Body of pancreas (tissue), 4 donors: ENCODE measurements at regions not wholly inside any gene's neighbourhood (a gene's known extent, or its start where the extent isn't known, plus 50 kb on each side); places are given as distances from the start of the nearest gene placed in this dataset.

Experiments
- POLR2A ChIP-seq, 3 donors: fragments of 450-650 bp; IDR thresholded peaks; one replicate each; pipeline ENCODE4 v1.6.1; 2016; ENCODE audit warnings: antibody characterized with exemption in 3 of 3, mild to moderate bottlenecking in 2 of 3
- TF ChIP-seq, protein P1 (sequence below), 7 experiments: fragments of 450-650 bp in 4 of 7; fragments of 200-600 bp in 3 of 7; sonication (generic) in 3 of 7; IDR thresholded peaks; one replicate each; pipeline ENCODE4 v1.5.1; 2016 to 2019; ENCODE audit warnings: antibody characterized with exemption in 7 of 7

DNA sequence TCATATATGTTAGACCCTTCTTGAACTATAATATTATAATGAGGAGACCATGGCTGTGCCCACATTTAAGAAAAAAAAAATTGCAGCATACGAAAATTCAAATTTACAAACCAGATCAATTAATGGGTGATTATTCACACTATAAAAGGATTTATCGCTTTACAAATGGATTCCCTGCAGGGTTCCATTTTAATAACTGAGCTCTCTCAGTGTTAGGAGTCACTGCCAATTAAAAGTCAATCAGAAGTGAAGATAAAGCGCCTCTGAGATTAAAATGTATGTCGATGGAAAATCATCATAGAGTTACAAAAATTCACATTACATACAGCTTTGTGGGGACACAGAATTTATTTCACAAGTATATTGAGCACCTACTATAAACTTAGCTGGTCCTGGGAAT, 66.6 kb upstream of the SMARCA2 start:
- no peak for TF ChIP-seq POLR2A (IDR thresholded peaks at IDR 0.05)
- TF ChIP-seq, protein P1, sequence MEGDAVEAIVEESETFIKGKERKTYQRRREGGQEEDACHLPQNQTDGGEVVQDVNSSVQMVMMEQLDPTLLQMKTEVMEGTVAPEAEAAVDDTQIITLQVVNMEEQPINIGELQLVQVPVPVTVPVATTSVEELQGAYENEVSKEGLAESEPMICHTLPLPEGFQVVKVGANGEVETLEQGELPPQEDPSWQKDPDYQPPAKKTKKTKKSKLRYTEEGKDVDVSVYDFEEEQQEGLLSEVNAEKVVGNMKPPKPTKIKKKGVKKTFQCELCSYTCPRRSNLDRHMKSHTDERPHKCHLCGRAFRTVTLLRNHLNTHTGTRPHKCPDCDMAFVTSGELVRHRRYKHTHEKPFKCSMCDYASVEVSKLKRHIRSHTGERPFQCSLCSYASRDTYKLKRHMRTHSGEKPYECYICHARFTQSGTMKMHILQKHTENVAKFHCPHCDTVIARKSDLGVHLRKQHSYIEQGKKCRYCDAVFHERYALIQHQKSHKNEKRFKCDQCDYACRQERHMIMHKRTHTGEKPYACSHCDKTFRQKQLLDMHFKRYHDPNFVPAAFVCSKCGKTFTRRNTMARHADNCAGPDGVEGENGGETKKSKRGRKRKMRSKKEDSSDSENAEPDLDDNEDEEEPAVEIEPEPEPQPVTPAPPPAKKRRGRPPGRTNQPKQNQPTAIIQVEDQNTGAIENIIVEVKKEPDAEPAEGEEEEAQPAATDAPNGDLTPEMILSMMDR (IDR thresholded peaks at IDR 0.05) = no peak
